Head of caudate nucleus (tissue), 42 donors: ENCODE measurements at regions not wholly inside any gene's neighbourhood (a gene's known extent, or its start where the extent isn't known, plus 50 kb on each side); places are given as distances from the start of the nearest gene placed in this dataset.

Experiments
- DNase-seq, 42 donors: peaks; one replicate each; pipeline versions ENCODE4 v3.0.0 to v3.0.0-alpha.2; 2020 to 2021; ENCODE audit warnings: mixed read lengths in 7 of 42
- intact Hi-C: fragments of 100-400 bp; cut with DNase I; formaldehyde crosslinking; loops from one replicate; pipeline ENCODE4 v1.15.0; 2022

DNA sequence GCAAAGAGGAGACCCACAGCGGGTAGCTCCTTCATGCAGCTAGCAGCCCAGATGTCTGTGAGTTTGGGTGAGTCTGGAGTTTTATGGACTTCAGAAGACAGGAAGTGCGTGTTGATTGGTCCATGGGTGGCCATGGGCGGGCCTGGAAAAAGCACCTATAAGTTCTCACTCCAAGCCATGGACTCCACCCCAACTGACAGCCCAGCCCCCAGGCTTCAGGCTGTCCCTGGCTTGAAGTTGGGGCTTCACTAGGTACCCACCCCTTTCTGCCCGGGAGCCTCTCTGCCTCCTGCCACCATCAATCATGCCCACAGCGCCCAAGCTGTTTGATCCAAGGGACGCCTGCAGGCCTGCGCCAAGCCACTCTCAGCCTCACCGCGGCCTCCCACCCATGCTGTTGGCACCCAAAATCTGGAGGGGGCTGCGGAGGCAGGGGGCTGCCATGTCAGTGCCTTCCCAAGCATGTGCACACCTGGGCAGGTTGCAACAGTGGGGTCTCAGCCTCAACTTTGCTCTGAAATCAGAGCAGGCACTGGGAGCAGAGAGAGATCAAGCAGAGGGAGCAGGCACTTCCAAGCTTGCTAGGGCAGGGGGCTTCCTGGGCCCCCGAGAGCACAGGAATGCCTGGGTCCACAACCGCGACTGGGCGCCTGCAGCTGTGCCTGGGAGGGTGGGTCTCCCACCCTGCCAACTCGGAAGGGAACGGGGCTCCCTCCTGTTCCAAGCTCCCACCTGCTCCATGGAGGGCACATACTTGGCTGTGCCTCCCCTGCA, 1503.7 kb downstream of the CDH11 start:
- intact Hi-C loops = no loop called here
- DNase-seq = peak in 12 of 42 donors; percentile 11 to 50 (median 26)

DNA sequence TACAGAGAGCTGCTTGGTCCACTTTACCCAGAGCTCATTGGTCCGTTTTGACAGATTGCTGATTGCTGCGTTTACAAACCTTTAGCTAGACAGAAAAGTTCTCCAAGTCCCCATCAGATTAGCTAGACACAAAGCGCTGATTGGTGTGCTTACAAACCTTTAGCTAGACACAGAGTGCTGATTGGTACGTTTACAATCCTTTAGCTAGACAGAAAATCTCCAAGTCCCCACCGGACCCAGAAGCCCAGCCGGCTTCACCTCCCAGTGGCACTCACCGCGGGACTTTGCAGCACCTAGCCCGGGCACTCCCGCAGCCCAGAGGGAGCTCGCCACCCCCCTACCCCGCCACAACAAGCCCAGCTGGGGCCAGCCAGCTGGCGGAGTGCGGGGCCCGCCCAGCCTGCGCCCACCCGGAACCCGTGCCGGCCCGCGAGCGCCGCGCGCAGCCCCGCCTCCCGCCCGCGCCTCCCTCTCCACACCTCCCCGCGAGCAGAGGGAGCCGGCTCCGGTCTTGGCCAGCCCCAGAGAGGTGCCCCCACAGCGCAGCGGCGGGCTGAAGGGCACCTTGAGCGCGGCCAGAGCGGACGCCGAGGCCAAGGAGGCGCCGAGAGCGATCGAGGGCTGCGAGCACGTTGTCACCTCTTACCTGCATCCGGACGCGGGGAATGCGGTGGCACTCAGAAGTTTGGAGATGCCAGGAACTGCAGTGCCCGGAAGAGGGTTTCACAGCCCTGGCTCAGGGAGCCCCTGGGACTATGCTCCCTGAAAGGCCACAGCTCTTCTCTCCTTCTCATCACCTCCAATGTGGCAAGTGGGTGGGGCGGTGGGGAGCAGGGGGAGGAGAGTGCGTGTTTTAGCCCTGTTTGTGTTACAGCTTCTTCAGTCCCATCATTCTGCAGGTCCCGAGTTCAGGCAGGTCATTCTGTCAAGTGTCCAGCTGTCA, 1504.5 kb downstream of the CDH11 start:
- intact Hi-C loops = no loop called here
- peak in 4 of 42 donors; percentile 4 to 37 (median 26) for DNase-seq

DNA sequence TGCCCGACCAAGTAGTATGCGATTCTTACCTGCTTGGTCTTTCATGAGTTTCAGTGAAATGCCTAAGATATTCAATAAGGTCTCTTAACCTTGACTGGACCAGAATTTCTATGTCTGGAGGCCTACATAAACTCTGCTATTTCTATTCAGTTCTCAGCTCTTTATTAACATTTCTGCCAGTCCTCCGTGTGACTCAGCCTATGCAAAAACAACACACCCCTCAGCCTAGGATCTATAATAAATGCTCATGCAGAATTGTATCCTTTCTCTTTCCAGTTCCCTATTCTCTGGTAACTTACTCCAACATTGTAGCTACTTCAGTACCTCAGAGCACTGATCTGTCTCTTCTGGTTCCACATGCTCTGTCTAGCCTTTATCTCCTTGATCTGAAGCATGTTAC, 1507.4 kb downstream of the CDH11 start:
- peak in 1 of 42 donors; percentile 11 for DNase-seq
- intact Hi-C loops = no loop called here

DNA sequence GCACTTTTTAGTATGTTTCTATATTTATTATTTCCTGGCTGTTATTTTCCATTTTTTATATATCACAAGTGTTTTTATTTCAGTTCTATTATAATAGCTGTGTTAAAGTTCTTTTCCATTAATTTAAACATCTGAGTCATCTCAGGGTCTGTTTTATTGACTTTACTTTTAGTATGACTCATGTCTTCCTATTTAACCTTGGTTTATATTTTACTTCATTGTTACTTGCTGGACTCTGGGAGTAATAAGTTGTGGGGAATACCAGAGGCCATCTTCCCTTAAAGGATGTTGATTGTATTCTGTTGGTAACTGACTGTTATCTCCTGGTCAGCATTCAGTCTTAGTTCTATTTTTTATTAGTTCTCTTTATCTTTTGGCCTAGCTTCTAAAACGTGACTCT, 1508.2 kb downstream of the CDH11 start:
- intact Hi-C loops = no loop called here
- no peak for DNase-seq

DNA sequence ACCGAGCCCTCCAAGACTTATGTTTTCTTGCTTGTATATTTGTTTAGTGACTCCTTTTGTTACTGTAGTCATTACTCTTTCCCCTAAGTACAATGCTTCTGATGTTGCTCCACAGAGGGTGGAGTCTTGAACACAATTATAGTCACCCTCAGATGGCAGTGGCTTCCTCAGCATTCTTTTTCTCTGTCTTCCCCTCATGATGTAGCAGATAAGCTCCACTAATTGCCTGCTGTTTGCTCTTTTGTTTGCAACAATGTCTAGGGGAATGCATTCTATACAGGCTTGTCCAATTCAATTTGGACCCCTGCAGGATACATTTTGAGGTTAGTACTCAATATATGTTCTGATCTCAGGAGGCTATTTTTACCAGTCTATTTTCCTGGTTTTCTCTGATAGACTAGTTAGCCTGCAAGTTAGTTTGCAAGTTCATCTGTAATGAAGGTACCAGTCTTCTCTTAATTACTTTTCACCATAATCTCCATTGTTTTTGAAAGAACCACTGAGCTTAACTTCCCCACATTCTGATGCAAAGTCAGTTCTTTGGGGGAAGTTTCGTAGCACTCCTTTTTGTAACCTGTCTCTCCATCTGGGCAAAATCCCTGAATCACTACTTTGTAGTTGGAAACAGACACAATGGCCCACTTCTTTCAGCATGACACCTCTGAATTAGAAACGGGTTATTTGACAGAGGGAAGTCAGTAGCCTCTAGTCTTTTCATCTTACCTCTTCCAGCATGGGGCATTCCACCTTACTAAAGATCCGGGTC, 1509.2 kb downstream of the CDH11 start:
- intact Hi-C loops = no loop called here
- DNase-seq = no peak

DNA sequence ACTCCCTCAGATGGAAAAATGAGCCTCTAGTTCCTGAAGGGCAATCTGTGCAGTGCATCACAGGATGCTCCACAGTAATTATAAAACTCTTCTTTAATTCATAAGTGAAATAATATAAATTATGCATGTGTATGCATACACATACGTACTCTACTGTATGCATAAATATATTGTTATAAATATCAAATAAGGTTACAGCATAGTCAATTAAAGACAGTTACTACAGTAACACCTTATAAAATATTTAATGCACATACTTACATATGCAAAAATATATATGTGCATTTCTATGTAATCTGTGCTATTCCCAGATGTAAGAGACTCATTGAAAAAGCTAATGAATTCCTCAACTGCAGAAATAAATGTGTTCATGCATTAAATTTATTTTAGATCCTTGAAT, 1515.1 kb downstream of the CDH11 start:
- intact Hi-C loops = no loop called here
- no peak for DNase-seq

DNA sequence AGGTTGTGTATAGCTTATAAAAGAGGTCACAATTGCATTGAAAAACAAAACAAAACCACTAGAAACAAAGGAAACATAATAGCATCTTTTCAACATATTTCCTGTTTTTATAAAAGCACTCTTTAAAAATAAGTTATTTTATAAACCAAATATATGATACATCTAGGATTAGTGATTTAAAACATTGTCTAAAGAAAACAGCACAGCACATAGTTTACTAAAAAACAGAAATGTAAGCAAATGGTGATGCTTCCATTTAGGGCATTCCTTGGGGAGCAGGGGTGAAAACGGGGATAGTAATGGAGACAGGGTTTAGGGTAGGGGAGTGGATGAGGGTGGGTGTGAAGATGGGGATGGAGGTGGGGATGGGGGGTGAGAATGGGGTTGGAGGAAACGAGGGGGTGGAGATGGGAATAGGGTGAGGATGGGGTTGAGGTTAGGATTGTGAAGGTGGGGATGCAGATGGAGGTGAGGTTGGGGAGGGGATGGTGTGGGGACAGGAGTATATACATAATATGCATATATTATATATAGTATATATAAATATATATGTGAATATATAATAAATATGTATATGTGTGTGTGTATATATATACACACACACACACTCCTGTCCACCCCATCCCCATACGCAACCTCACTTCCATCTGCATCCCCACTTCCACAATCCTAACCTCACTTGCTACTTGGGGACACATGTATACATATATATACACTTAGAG, 1519.5 kb downstream of the CDH11 start:
- intact Hi-C loops = no loop called here
- DNase-seq = no peak

DNA sequence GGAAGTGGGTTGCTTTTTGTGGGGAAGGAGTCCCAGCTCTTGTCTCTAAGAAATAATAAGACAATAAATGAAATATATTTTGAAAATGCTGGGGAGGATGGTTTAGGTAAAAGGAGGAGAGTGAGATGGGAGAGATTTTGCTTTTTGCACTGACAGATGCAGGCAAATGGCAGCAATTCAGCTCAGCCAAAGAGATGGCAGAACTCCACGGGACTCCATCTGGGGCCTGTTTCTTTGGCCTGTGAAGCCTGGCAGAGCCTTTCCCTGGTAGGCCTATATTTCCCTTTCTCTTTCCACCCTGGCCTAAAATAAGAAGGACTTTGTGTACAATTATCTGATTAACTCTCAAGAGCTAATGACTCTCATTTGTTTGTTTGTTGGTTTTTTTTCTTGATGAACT, 1525.1 kb downstream of the CDH11 start:
- DNase-seq = peak in 15 of 42 donors; percentile 15 to 52 (median 37)
- intact Hi-C loops = no loop called here

DNA sequence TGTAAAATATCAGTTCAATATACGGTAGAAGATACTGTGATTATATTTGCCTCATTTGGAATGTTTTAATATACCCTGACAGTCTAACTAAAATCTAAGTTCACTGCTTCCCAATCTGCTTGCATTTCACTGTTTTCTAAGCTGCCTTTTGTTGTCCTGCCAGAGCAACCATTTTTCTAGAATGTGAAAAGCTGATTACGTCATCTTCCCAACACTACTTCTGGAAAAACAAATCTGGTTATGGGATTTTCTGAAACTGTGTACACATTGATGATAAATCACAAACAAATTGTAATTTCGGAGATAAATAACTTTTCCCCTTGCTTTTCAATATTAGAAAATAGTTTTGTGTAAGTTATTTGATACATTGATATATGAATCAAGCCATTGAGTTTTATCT, 1529.0 kb downstream of the CDH11 start:
- intact Hi-C loops = no loop called here

DNA sequence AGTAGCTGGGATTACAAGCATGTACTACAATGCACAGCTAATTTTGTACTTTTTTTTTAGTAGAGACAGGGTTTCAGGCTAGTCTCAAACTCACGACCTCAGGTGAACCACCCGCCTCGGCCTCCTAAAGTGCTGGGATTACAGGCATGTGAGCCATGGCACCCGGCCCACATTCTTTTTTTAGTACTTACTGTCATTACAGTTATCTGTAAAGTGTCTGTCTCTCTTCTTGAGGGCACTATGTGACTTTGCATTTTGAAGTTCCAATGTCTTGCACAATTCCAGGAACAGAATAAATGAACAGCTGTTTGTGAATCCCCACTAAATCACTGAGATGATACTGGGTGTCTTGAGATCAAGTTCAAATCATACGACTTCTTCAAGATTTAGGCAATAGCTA, 1540.3 kb downstream of the CDH11 start:
- DNase-seq = peak in 11 of 42 donors; percentile 1 to 38 (median 13)

More for the DNA sequence above, 1529.0 kb downstream of the CDH11 start:
- DNase-seq = no peak

DNA sequence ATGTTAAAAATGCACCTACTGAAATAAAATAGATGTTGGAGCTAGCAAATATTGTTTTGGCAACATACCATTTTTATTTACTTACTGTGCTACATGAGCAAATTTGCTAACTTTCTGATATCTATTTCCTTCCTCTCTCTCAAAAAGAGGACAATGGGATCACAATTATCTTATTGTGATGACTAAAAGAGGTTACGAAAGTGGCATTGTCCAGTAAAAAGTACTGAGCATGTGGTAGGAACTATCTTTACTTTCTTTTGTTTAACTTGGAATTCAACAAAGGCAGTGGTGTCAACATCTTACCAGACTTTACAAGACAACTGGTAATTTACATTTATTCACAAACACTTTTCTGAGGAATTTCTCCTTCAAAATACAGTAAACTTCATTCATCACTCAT, 1542.6 kb upstream of the CDH8 start:
- intact Hi-C loops = no loop called here
- no peak for DNase-seq

More for the DNA sequence above, 1540.3 kb downstream of the CDH11 start:
- intact Hi-C loops = no loop called here

DNA sequence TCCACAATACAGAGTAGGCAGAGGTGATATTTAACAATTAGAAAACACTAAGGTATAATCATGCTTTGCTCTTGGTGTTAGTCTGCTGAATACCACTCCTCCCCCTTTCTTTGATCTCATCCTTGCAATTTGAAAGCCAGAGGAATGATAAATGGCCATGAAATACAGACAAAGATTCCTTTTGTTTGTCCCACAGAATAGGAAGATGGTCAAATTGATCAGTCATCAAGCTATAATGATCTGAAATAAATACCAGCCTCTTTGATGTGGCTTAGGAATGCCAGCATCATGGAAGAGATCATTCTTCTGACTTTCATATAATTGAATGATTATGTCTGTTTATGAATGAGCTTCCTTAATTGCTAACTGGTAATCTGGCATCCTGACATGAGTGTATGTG, 1541.7 kb upstream of the CDH8 start:
- no peak for DNase-seq
- intact Hi-C loops = no loop called here

DNA sequence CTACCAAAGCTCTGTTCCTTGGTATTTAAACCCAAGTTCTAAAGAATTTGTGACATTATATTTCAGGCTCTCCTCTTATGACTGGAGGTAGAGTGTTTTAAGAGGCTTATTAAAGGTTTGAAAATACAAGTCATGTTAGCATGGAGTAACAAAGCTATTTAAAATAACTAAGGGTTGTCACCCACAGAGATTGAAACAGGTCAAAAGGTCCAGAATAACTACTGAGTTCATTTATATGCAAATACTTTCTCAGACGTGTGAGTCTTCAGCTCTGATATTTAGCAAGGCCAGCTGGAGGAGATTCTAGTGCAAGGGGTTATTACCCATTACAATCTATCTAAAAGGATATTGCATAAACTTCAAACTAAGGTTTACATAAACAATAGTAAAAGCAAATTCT, 1538.8 kb upstream of the CDH8 start:
- DNase-seq = no peak
- intact Hi-C loops = no loop called here

DNA sequence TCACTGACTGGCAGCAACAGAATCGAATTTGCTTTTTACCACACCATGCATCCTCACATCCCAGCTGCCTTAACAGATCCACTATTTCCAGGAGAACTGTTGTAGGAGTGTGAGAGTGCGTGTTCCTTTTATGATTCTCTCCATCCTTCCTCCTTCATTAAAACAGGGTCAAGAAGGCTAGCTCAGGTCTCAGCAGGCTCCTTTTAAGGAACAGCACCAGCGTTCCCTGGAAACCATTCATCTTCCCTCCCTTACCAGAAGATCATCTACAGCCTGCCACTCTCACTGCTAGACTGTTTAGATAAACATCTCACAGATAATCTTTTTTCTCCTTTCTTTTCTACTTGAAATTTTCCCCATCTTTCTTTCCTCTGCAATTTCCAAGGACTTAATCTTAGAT, 1531.9 kb upstream of the CDH8 start:
- intact Hi-C loops = no loop called here
- no peak for DNase-seq

DNA sequence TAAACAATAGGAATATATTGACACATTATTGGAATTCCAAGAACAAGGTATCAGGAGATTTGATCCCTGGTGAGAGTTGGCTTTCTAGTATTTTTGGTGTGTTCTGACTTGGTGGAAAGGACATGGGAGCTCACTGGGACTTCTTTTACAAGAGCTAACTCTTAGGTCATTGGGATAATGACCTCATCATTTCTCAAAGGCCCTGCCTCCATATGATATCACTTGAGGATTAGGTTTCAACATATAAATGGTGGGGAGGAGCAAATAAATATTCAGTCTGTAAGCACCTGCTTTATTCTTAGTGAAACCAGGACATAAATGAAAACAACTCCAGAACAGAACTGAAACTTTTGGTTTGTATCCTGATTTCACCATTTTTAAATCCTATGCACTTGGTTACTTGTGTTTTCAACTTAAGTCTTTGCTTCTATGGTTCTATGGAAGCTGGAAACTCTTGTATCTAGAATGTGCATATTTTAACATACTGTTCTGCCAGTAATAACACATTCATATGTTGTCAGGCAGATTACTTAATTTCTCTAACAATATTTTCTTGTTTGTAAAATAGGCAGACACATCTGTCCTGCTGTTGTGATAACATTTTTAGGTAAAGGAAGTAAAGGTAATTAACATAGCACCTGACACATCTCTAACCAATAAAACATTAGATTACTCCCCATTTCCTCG, 1527.7 kb upstream of the CDH8 start:
- no peak for DNase-seq
- intact Hi-C loops = no loop called here

DNA sequence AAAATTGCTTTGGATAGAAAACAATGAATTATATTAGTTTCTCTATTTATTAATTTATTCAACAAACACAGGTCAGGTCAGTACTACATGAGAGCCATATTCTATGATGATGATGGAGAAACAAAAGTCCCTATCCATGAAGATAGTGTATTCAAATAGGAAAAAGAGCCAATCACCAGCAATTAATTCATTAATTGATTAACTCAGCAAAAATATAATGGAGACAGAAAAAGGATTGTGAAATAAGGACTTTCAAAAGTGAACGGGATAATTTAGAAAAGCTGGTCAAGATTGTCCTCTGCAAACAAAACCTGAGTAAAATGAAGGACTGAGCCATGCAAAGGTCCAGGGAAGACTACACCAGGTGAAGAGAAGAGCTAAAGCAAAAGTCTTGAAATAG, 1517.7 kb upstream of the CDH8 start:
- no peak for DNase-seq
- intact Hi-C loops = no loop called here

DNA sequence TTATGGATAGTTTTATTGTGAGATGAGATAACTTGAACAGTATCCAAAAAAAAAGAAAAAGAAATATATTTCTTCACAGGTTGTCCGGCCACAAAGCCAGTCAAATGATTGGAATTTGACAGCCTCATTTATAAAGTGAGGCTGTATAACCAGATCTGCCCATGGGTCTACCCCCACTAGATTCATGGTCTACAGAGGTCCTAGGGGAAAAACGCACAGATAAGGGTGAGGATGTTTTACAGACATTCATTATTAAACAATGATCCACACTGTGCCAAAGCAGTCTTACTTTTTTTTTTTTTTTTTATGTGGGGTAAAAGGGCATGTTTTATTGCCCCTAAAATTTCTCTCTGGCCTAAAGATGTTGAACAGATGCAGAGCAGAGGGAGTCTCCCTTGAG, 1503.0 kb upstream of the CDH8 start:
- intact Hi-C loops = no loop called here
- DNase-seq = no peak

DNA sequence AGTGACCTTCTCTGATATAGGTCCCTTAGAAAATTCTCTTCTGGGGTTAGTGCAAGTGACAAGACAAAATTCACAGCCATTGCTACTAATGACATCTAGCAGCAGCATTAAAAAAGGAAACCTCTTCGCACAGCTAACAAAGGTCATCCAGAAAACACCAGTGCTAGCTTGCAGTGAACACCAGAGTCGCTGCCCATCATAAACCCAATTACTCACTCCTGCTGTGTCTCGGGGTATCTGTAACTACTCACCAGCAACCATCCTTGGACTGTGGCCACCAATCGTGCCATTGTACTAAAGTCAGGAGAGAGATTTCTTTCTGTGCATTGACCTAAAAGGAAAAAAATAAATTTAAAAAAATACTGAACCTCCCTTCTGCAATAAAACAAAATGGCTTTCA, 1494.7 kb upstream of the CDH8 start:
- no peak for DNase-seq
- intact Hi-C loops = no loop called here
